HG03064 (cell line): ENCODE measurements at regions not wholly inside any gene's neighbourhood (a gene's known extent, or its start where the extent isn't known, plus 50 kb on each side); places are given as distances from the start of the nearest gene placed in this dataset.
"Not testable (repeated sequence)": the region's sequence is repeated elsewhere in the genome, so short reads cannot be mapped to it uniquely, and the experiment has no call there.

Source experiments
- ATAC-seq: cut with Tn5 transposase; IDR thresholded peaks from one replicate; pipeline ENCODE4 v1.9.1; 2021; ENCODE audit warnings: low read depth; ENCODE audit not compliant: unreplicated experiment

- ATAC-seq: no peak
These were observed 491.1 kb upstream of the ADGRL3 start for GRCh38 chr4:60709061-60709460.

- ATAC-seq: no peak
These were observed 481.3 kb upstream of the ADGRL3 start for GRCh38 chr4:60718874-60719273.

DNA sequence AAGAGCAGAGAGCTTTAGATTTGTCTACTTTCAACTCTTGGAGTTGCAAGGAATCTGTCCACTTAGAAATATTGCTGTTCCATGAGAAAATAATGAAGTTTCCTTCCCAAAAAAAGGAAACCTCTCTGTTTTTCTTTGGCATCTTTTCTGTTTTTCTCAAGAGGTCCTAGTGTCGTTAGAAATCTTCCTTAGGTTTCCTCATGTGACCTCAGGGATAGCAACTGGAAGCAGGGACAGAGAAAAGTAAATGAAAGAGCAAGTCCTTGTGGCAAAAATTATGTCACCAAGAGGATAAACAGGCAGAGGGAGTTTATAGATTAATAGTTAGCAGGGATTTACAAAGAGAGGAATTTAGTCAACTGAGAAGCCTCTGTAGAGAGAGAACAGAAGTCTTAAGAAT is 478.4 kb upstream of the ADGRL3 start:
- no peak for ATAC-seq

DNA sequence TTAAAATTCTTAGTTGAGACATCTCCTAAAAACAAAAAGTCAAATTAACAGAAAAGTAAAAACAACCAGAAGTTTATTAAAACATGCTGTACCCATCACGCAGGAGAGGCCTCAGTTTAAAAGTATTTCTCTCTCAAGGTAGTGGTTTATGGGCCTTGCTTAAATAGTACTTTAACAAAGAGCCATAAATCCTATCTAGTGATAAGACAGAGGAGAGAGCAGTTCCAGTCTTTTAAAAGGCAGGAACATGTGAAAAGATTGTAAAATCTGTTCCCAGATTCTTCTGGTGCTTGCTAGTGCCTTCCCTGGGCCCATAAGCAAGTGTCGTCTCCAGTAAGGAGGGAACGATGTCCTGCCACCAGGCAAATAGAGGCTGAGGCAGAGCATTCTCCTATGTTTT is 476.3 kb upstream of the ADGRL3 start:
- ATAC-seq: no peak

- no peak for ATAC-seq
These were observed 475.5 kb upstream of the ADGRL3 start for GRCh38 chr4:60724623-60725022.

DNA sequence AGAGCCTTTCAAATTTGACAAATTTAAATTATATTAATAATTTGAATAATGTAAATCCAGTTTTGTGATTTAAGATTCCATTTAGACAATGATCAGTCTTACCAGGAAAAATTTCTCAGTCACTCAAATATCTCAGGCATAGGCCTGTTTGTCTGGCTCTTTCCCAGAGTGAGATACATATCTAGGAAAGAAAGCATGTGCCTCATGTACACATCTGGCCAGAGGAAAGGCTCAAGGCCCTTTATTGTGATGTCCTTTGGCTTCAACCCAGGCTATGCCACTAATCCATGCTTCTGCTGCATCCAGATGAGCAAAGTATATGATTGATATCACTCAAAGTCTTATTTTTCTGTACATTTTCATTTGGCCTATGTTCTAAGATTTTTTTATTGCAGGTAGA is 473.3 kb upstream of the ADGRL3 start:
- ATAC-seq: no peak

- ATAC-seq: no peak
These were observed 470.9 kb upstream of the ADGRL3 start for GRCh38 chr4:60729194-60729593.

- not testable (repeated sequence) for ATAC-seq
These were observed 470.4 kb upstream of the ADGRL3 start for GRCh38 chr4:60729764-60730163.

DNA sequence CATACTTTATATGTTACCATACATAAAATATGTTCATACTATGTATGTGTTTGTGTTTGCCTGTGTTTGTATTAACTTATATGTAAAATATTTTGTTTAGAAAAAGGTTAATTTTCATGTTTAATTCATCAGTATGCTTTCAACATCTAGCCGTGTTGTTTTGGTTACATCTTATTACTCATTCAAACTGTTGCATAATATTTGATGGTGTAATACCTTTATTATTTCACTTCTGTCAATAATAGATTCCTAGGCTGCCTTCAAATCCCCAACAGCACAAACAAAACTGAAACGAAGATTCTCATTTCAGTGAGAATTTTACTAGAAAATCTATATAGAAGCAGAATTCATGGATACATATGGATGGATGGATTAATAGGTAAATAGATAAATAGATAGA is 462.3 kb upstream of the ADGRL3 start:
- ATAC-seq: no peak

DNA sequence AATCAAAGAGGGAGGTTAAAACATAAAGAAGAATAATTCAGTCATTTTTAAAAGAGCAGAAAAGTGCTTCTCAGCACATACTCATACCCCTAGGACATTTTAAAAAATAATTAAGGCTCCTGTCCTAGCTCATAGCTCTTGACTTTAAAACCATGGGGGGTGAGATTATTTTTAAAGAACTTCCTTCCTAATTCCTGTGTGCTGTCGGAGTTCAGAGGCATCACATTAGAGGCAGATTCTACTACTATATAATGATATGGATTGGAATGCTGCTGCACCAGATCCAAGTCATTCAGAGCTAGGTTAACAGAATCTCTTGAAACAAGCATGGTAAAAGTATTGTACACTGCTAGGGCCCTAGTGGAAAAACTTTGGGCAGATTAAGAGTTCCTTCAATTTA is 456.5 kb upstream of the ADGRL3 start:
- no peak for ATAC-seq

DNA sequence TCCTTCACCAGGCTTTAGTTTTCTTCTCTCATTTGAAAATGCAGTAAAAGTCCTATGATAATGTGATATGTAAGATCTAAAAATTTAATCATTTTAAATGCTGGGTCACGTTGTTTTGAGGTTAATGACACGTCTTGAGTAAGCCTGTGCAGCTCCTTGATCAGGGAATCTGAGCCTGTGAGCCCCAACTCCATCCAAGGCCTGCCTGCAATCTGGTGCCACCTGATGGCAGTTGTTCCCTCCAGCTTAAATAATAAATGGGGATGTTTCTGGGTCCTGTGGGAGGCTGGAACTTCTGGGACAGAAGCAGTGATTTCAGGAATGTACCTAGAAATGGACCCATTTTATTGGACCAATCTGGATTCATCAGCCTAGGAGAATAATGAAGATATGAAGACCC is 455.4 kb upstream of the ADGRL3 start:
- ATAC-seq: no peak

- no peak for ATAC-seq
These were observed 454.1 kb upstream of the ADGRL3 start for GRCh38 chr4:60745800-60746571.

GRCh38 chr4:60750962-60751361 is 449.2 kb upstream of the ADGRL3 start:
- no peak for ATAC-seq

- ATAC-seq: no peak
These were observed 442.0 kb upstream of the ADGRL3 start for GRCh38 chr4:60757986-60758680.

DNA sequence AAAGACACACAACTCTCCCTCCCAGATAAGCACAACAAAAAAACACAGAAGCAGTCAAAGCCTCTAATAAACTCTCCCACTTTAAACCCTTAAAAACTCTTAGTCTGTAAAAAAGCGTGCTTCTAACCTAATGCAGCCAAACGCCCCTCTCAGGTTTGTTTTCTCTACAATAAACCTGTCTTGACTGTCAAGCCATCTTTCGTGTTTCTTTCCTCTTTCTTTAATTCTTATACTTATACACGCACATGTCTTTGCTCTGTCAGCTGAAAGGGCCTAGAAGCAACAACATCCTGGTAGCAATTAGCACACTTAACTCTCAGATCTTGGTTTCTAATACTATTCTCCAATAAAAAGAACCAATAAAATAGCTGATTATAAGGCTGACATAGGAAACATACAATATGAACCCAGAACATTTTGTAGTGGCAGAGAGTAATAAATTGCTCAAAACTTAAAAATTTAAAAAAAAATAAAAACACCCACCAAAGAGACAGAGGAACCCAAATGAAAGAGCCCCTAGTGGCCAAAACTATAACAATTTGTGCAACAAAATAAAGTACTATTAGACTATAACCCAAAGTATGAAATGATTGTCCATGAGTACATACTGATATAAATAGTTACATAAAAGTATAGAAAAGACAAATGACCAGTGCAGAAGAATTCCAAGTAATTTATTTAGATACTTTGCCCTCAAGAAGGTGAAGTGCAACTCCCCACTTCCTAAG is 440.4 kb upstream of the ADGRL3 start:
- ATAC-seq: no peak

- no peak for ATAC-seq
These were observed 419.3 kb upstream of the ADGRL3 start for GRCh38 chr4:60780874-60781273.

- ATAC-seq: no peak
These were observed 409.5 kb upstream of the ADGRL3 start for GRCh38 chr4:60790608-60791007.

DNA sequence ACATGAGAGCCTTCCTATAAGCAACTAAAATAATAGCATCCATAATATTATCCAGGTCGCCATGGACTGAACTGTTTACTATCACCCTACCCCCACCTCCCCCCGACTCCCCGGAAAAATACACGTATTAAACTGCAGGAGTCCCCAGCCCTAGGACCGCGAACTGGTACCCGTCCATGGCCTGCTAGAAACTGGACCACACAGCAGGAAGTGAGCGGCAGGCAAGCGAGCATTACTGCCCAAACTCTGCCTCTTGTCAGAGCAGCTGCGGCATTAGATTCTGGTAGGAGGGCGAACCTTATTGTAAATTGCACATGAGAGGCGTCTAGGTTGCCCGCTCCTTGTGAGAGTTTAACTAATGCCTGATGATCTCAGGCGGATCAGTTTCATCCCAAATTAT is 405.8 kb upstream of the ADGRL3 start:
- no peak for ATAC-seq

GRCh38 chr4:60799214-60799613 is 400.9 kb upstream of the ADGRL3 start:
- no peak for ATAC-seq

DNA sequence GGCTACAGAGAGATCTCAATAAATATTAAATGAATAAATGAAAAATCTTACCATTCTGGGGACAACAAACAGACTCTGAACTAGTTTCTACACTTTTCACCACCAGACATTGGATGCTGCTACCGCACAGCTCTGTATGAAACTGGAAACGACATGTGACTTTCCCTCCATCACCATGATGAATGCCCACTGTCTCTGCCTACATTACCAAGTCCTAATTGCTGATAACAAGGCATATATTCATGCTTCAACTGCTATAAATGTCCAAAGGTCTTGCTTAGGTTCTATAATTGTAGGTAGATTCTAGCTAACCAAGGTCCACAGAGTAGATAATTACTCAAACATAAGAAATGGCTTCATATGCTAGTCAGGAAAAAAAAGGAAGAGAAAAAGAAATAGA is 399.4 kb upstream of the ADGRL3 start:
- ATAC-seq: no peak

DNA sequence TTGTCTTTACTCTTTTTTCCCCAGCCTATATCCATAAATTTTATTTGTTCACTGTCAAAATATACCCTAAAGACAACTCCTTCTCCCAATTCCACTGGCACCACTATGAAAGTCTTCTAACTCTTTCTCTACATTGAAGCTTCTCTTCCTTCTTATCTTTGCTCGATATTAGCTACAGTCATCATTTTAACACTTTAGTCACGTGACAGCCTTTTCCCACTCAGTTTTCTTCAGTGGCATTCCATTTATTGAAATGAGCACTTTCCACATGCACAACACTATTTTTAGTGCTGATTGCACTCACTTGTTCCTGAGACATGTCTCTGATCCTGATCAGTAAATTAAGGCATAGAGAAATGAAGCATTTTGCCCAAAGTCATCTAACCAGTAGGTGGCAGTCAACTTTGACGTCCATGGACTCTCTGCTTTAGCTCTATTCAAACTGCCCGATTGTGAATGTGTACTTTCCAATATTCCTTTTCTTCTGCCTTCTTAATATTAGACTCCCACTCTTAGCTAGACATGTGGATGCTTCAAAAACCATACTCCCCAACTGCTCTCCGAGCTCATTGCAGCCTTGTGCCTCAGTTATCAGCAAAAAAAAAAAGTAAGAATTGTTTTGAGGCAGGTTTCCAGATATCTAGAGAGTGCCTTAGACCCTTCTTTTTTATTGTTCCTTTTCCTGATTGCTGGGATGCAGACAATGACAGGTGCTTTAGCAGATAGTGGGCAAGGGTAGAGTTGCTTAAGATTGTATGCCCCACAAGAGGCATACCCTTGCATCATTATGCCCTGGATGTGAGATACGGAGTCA is 394.4 kb upstream of the ADGRL3 start:
- ATAC-seq: no peak
